Fibroblast of skin of right biceps (primary cell): ENCODE measurements at regions not wholly inside any gene's neighbourhood (a gene's known extent, or its start where the extent isn't known, plus 50 kb on each side); places are given as distances from the start of the nearest gene placed in this dataset.
"Not testable (repeated sequence)": the region's sequence is repeated elsewhere in the genome, so short reads cannot be mapped to it uniquely, and the experiment has no call there.

Experiments used
- DNase-seq: peaks from one replicate; pipeline ENCODE4 v3.0.0-alpha.2; 2013

GRCh38 chr13:83085186-83085900 lies 796.9 kb downstream of the SLITRK1 start:
- peak; percentile 45 for DNase-seq

- DNase-seq: no peak
These were observed 804.8 kb downstream of the SLITRK1 start for GRCh38 chr13:83077499-83077898.

- peak; percentile 49 for DNase-seq
These were observed 808.3 kb downstream of the SLITRK1 start for GRCh38 chr13:83073930-83074329.

- peak; percentile 58 for DNase-seq
These were observed 817.2 kb downstream of the SLITRK1 start for GRCh38 chr13:83065108-83065507.

GRCh38 chr13:83057119-83057518 lies 825.2 kb downstream of the SLITRK1 start:
- peak; percentile 40 for DNase-seq

GRCh38 chr13:83056269-83056668 lies 826.0 kb downstream of the SLITRK1 start:
- no peak for DNase-seq

- DNase-seq: peak; percentile 28
These were observed 833.9 kb downstream of the SLITRK1 start for GRCh38 chr13:83048419-83048818.

GRCh38 chr13:83024955-83025594 lies 857.2 kb downstream of the SLITRK1 start:
- DNase-seq: no peak

- no peak for DNase-seq
These were observed 858.0 kb downstream of the SLITRK1 start for GRCh38 chr13:83024232-83024631.

GRCh38 chr13:83019986-83020385 lies 862.3 kb downstream of the SLITRK1 start:
- no peak for DNase-seq

- no peak for DNase-seq
These were observed 872.3 kb downstream of the SLITRK1 start for GRCh38 chr13:83009987-83010386.

GRCh38 chr13:83008212-83008929 lies 873.9 kb downstream of the SLITRK1 start:
- DNase-seq: no peak

- DNase-seq: no peak
These were observed 875.0 kb downstream of the SLITRK1 start for GRCh38 chr13:83007226-83007625.

GRCh38 chr13:83003185-83003584 lies 879.1 kb downstream of the SLITRK1 start:
- DNase-seq: no peak

GRCh38 chr13:82993417-82993816 lies 888.9 kb downstream of the SLITRK1 start:
- DNase-seq: no peak

GRCh38 chr13:82976499-82976898 lies 905.8 kb downstream of the SLITRK1 start:
- DNase-seq: no peak

GRCh38 chr13:82963226-82964099 lies 918.8 kb downstream of the SLITRK1 start:
- peak; percentile 45 for DNase-seq

- DNase-seq: no peak
These were observed 919.9 kb downstream of the SLITRK1 start for GRCh38 chr13:82962397-82962796.

GRCh38 chr13:82961757-82962156 lies 920.5 kb downstream of the SLITRK1 start:
- no peak for DNase-seq

GRCh38 chr13:82952336-82952735 lies 929.9 kb downstream of the SLITRK1 start:
- DNase-seq: not testable (repeated sequence)

- no peak for DNase-seq
These were observed 934.6 kb downstream of the SLITRK1 start for GRCh38 chr13:82947683-82948082.

- peak; percentile 24 for DNase-seq
These were observed 935.1 kb downstream of the SLITRK1 start for GRCh38 chr13:82947191-82947621.

- no peak for DNase-seq
These were observed 943.6 kb downstream of the SLITRK1 start for GRCh38 chr13:82938644-82939043.
